ENCODE measurements at regions not wholly inside any gene's neighbourhood (a gene's known extent, or its start where the extent isn't known, plus 50 kb on each side); places are given as distances from the start of the nearest gene placed in this dataset.

GRCh38 chr6:151719070-151719469 is 88.4 kb upstream of the ESR1 start:
- Histone ChIP-seq H3K4me1 (no peaks in the 10 kb centered on the region), H3K9me3 (no peaks in the 10 kb centered on the region), H3K27ac (no peak overlapping the region), H3K36me3 (no peaks in the 10 kb centered on the region), H3K27me3 (no peaks in the 10 kb centered on the region), H3K4me3 (no peak overlapping the region)
- TF ChIP-seq POLR2A (IDR thresholded peaks at IDR 0.05) (no peak), CTCF (IDR thresholded peaks at IDR 0.05) (no peak)
- DNase-seq = no peak

- H3K9me3 ChIP-seq = no peaks in the 10 kb centered on the region
- no peaks in the 10 kb centered on the region for H3K4me1 ChIP-seq
- no peak for DNase-seq
- no peaks in the 10 kb centered on the region for H3K27me3 ChIP-seq
- H3K36me3 ChIP-seq = no peaks in the 10 kb centered on the region
- H3K4me3 ChIP-seq = no peak overlapping the region
- TF ChIP-seq CTCF (IDR thresholded peaks at IDR 0.05) (no peak), POLR2A (IDR thresholded peaks at IDR 0.05) (no peak)
- no peak overlapping the region for H3K27ac ChIP-seq
These were observed 86.3 kb upstream of the ESR1 start for GRCh38 chr6:151721146-151721545.

GRCh38 chr6:151721671-151722070 is 85.8 kb upstream of the ESR1 start:
- H3K27ac ChIP-seq = no peak overlapping the region
- H3K4me3 ChIP-seq = no peak overlapping the region
- no peaks in the 10 kb centered on the region for H3K9me3 ChIP-seq
- TF ChIP-seq CTCF (IDR thresholded peaks at IDR 0.05) (no peak), POLR2A (IDR thresholded peaks at IDR 0.05) (no peak)
- no peaks in the 10 kb centered on the region for H3K27me3 ChIP-seq
- DNase-seq = no peak
- no peaks in the 10 kb centered on the region for H3K4me1 ChIP-seq
- no peaks in the 10 kb centered on the region for H3K36me3 ChIP-seq

GRCh38 chr6:151722342-151722741 is 85.1 kb upstream of the ESR1 start:
- Histone ChIP-seq H3K27me3 (no peaks in the 10 kb centered on the region), H3K27ac (no peak overlapping the region), H3K9me3 (no peaks in the 10 kb centered on the region), H3K36me3 (no peaks in the 10 kb centered on the region), H3K4me3 (no peak overlapping the region), H3K4me1 (no peaks in the 10 kb centered on the region)
- DNase-seq = no peak
- TF ChIP-seq CTCF (IDR thresholded peaks at IDR 0.05) (no peak), POLR2A (IDR thresholded peaks at IDR 0.05) (no peak)

GRCh38 chr6:151723152-151723551 is 84.3 kb upstream of the ESR1 start:
- Histone ChIP-seq H3K9me3 (no peaks in the 10 kb centered on the region), H3K4me3 (no peak overlapping the region), H3K4me1 (no peaks in the 10 kb centered on the region), H3K27ac (no peak overlapping the region), H3K27me3 (no peaks in the 10 kb centered on the region), H3K36me3 (no peaks in the 10 kb centered on the region)
- DNase-seq = no peak
- TF ChIP-seq POLR2A (IDR thresholded peaks at IDR 0.05) (no peak), CTCF (IDR thresholded peaks at IDR 0.05) (no peak)

- DNase-seq = no peak
- H3K27ac ChIP-seq = no peak overlapping the region
- TF ChIP-seq POLR2A (IDR thresholded peaks at IDR 0.05) (no peak), CTCF (IDR thresholded peaks at IDR 0.05) (no peak)
These were observed 77.5 kb upstream of the ESR1 start for GRCh38 chr6:151729829-151730495.

More at GRCh38 chr6:151729829-151730495, 77.5 kb upstream of the ESR1 start:
- Histone ChIP-seq H3K4me1 (no peaks in the 10 kb centered on the region), H3K36me3 (no peaks in the 10 kb centered on the region), H3K4me3 (no peak overlapping the region), H3K9me3 (peaks cover 0 to 4% (median 0%) of the 10 kb centered on the region in 4 donors), H3K27me3 (no peaks in the 10 kb centered on the region)
